Calu3 (cell line): ENCODE measurements at regions not wholly inside any gene's neighbourhood (a gene's known extent, or its start where the extent isn't known, plus 50 kb on each side); places are given as distances from the start of the nearest gene placed in this dataset.

Experiments used
- BruUV-seq: library from RNA; stranded (reverse); fragments of 400-500 nt; replicated peaks from 2 replicates; lab custom pipeline; 2021; lab: Mats Ljungman, UMichigan
- CTCF ChIA-PET: fragments of 300-600 bp; sonication (Branson Sonifier 250); formaldehyde crosslinking; loops from one replicate; lab custom pipeline; 2022; ENCODE audit warnings: antibody characterized with exemption; lab: Charles Lee
- DNase-seq: peaks from one replicate; pipeline ENCODE4 v3.0.0; 2022
- H3K27ac Mint-ChIP-seq: one replicate; pipeline ENCODE4 v1.8.0; 2022; ENCODE audit warnings: mixed read lengths; ENCODE audit not compliant: unreplicated experiment
- H3K27me3 Mint-ChIP-seq: one replicate; pipeline ENCODE4 v1.8.0; 2022; ENCODE audit warnings: mixed read lengths; ENCODE audit not compliant: unreplicated experiment
- H3K36me3 Mint-ChIP-seq: one replicate; pipeline ENCODE4 v1.8.0; 2022; ENCODE audit warnings: mild to moderate bottlenecking, moderate library complexity, mixed read lengths; ENCODE audit not compliant: insufficient read depth, unreplicated experiment
- H3K4me1 Mint-ChIP-seq: one replicate; pipeline ENCODE4 v1.8.0; 2022; ENCODE audit warnings: mild to moderate bottlenecking, low read depth, mixed read lengths; ENCODE audit not compliant: unreplicated experiment
- H3K4me3 Mint-ChIP-seq: one replicate; pipeline ENCODE4 v1.8.0; 2022; ENCODE audit warnings: mild to moderate bottlenecking, low read depth, moderate library complexity, mixed read lengths; ENCODE audit not compliant: unreplicated experiment
- H3K9me3 Mint-ChIP-seq: one replicate; pipeline ENCODE4 v1.8.0; 2022; ENCODE audit warnings: low read depth, mixed read lengths; ENCODE audit not compliant: unreplicated experiment
- CTCF ChIP-seq: fragments of 200-600 bp; IDR thresholded peaks from one replicate; pipeline ENCODE4 v1.8.0; 2022; ENCODE audit warnings: antibody characterized with exemption; ENCODE audit not compliant: unreplicated experiment
- intact Hi-C: fragments of 100-400 bp; cut with micrococcal nuclease; formaldehyde crosslinking; loops from one replicate; pipeline ENCODE4 v1.10.0; 2022; ENCODE audit not compliant: unreplicated experiment

- no peak overlapping the region for H3K27ac Mint-ChIP-seq
- peaks cover 6% of the 10 kb centered on the region for H3K9me3 Mint-ChIP-seq
- H3K27me3 Mint-ChIP-seq: no peaks in the 10 kb centered on the region
- no peaks in the 10 kb centered on the region for H3K4me1 Mint-ChIP-seq
- H3K4me3 Mint-ChIP-seq: no peak overlapping the region
- intact Hi-C loops: no loop called here
- no peak for DNase-seq
- BruUV-seq: no TSS peak
- CTCF ChIA-PET: no interaction called here
- H3K36me3 Mint-ChIP-seq: no peaks in the 10 kb centered on the region
- TF ChIP-seq CTCF: no peak
These were observed 279.9 kb upstream of the SORCS1 start for GRCh38 chr10:107444443-107444842.

- no peak for DNase-seq
- no TSS peak for BruUV-seq
- Mint-ChIP-seq H3K4me3 (no peak overlapping the region), H3K9me3 (peaks cover 6% of the 10 kb centered on the region), H3K27ac (no peak overlapping the region), H3K4me1 (no peaks in the 10 kb centered on the region), H3K36me3 (no peaks in the 10 kb centered on the region), H3K27me3 (no peaks in the 10 kb centered on the region)
- CTCF ChIA-PET: no interaction called here
- intact Hi-C loops: no loop called here
- no peak for TF ChIP-seq CTCF
These were observed 279.3 kb upstream of the SORCS1 start for GRCh38 chr10:107443813-107444212.

GRCh38 chr10:107443326-107443725 is 278.8 kb upstream of the SORCS1 start:
- H3K27ac Mint-ChIP-seq: no peak overlapping the region
- CTCF ChIA-PET: no interaction called here

GRCh38 chr10:107442035-107442505 is 277.6 kb upstream of the SORCS1 start:
- no peak overlapping the region for H3K27ac Mint-ChIP-seq
- H3K9me3 Mint-ChIP-seq: peaks cover 6% of the 10 kb centered on the region
- DNase-seq: no peak
- BruUV-seq: no TSS peak
- intact Hi-C loops: no loop called here
- H3K36me3 Mint-ChIP-seq: no peaks in the 10 kb centered on the region
- no peaks in the 10 kb centered on the region for H3K4me1 Mint-ChIP-seq
- TF ChIP-seq CTCF: no peak
- H3K27me3 Mint-ChIP-seq: no peaks in the 10 kb centered on the region
- H3K4me3 Mint-ChIP-seq: no peak overlapping the region
- CTCF ChIA-PET: no interaction called here

More at GRCh38 chr10:107443326-107443725, 278.8 kb upstream of the SORCS1 start:
- H3K27me3 Mint-ChIP-seq: no peaks in the 10 kb centered on the region
- H3K4me3 Mint-ChIP-seq: no peak overlapping the region
- DNase-seq: no peak
- intact Hi-C loops: no loop called here
- TF ChIP-seq CTCF: no peak
- H3K9me3 Mint-ChIP-seq: peaks cover 6% of the 10 kb centered on the region
- BruUV-seq: no TSS peak
- no peaks in the 10 kb centered on the region for H3K4me1 Mint-ChIP-seq
- H3K36me3 Mint-ChIP-seq: no peaks in the 10 kb centered on the region
